IMR-90 (cell line): ENCODE measurements at regions not wholly inside any gene's neighbourhood (a gene's known extent, or its start where the extent isn't known, plus 50 kb on each side); places are given as distances from the start of the nearest gene placed in this dataset.

Experiments used
- ATAC-seq: fragments of 200-7000 bp; cut with Tn5 transposase; 2 replicates; pipeline ENCODE4 v1.9.1; 2020; ENCODE audit warnings: low read depth, mild to moderate bottlenecking, moderate library complexity
- BruUV-seq: library from RNA; stranded (reverse); fragments of 400-500 nt; replicated peaks from 2 replicates; lab custom pipeline; 2021; lab: Mats Ljungman, UMichigan
- CTCF ChIA-PET: fragments of 300-600 bp; formaldehyde crosslinking; extraction: SDS; loops from one replicate; lab custom pipeline; 2021; ENCODE audit warnings: antibody characterized with exemption; lab: Yijun Ruan, JAX
- POLR2A ChIA-PET: fragments of 300-600 bp; sonication (Branson Sonifier 250); formaldehyde crosslinking; loops from one replicate; lab custom pipeline; 2022; ENCODE audit warnings: antibody characterized with exemption; ENCODE audit not compliant: unreplicated experiment; lab: Charles Lee
- DNase-seq: peaks from one replicate; pipeline ENCODE4 v3.0.0; 2013
- H2AFZ ChIP-seq: replicated peaks from 2 replicates; pipeline ENCODE3; 2013; ENCODE audit warnings: low read length, mild to moderate bottlenecking; ENCODE audit not compliant: poor library complexity
- H2AK5ac ChIP-seq: 2 replicates; pipeline ENCODE4 v1.6.1; 2013; ENCODE audit warnings: low read depth, low read length, inconsistent platforms
- H2AK9ac ChIP-seq: replicated peaks from 2 replicates; pipeline ENCODE3; 2013; ENCODE audit warnings: mild to moderate bottlenecking, low read depth, low read length, moderate library complexity; ENCODE audit not compliant: poor library complexity
- H2BK120ac ChIP-seq: 2 replicates; pipeline ENCODE4 v1.6.1; 2013; ENCODE audit warnings: low read depth, low read length, inconsistent platforms
- H2BK15ac ChIP-seq: 3 replicates; pipeline ENCODE4 v1.6.1; 2013; ENCODE audit warnings: low read depth, low read length, inconsistent platforms
- H2BK20ac ChIP-seq: 2 replicates; pipeline ENCODE4 v1.6.1; 2013; ENCODE audit warnings: low read depth, mild to moderate bottlenecking, inconsistent platforms, low read length, moderate library complexity
- H2BK5ac ChIP-seq: 2 replicates; pipeline ENCODE4 v1.6.1; 2013; ENCODE audit warnings: mild to moderate bottlenecking, low read depth, low read length, inconsistent platforms; ENCODE audit not compliant: poor library complexity, severe bottlenecking
- H3K14ac ChIP-seq: replicated peaks from 2 replicates; pipeline ENCODE4 v1.6.1; 2013; ENCODE audit warnings: low read depth, low read length, inconsistent platforms
- H3K18ac ChIP-seq: 2 replicates; pipeline ENCODE4 v1.6.1; 2013; ENCODE audit warnings: low read depth, low read length, control low read depth
- H3K23ac ChIP-seq: 2 replicates; pipeline ENCODE4 v1.6.1; 2013; ENCODE audit warnings: low read depth, low read length, inconsistent platforms
- H3K27ac ChIP-seq: 2 replicates; pipeline ENCODE4 v1.5.1; 2013; ENCODE audit warnings: mild to moderate bottlenecking, control low read depth, low read length; ENCODE audit not compliant: insufficient read depth
- H3K27me3 ChIP-seq: 2 replicates; pipeline ENCODE4 v1.6.1; 2013; ENCODE audit warnings: low read length; ENCODE audit not compliant: control insufficient read depth, insufficient read depth
- H3K36me3 ChIP-seq: 2 replicates; pipeline ENCODE4 v1.6.1; 2013; ENCODE audit warnings: low read length, mixed read lengths; ENCODE audit not compliant: control insufficient read depth, insufficient read depth
- H3K4ac ChIP-seq: 2 replicates; pipeline ENCODE4 v1.6.1; 2013; ENCODE audit warnings: low read depth, low read length, inconsistent platforms
- H3K4me1 ChIP-seq: 2 replicates; pipeline ENCODE4 v1.6.1; 2013; ENCODE audit warnings: low read length, mixed read lengths; ENCODE audit not compliant: control insufficient read depth, insufficient read depth
- H3K4me2 ChIP-seq: 2 replicates; pipeline ENCODE4 v1.6.1; 2013; ENCODE audit warnings: low read depth, mild to moderate bottlenecking, control low read depth, low read length, moderate library complexity
- H3K4me3 ChIP-seq: 2 replicates; pipeline ENCODE4 v1.5.1; 2013; ENCODE audit warnings: low read depth, mild to moderate bottlenecking, control low read depth, low read length, moderate library complexity; ENCODE audit not compliant: insufficient read depth
- H3K56ac ChIP-seq: 2 replicates; pipeline ENCODE4 v1.6.1; 2013; ENCODE audit warnings: low read length, inconsistent platforms; ENCODE audit not compliant: insufficient read depth; ENCODE audit errors: extremely low read depth
- H3K79me1 ChIP-seq, 2 experiments: 2 replicates each; pipeline ENCODE4 v1.6.1; 2013; ENCODE audit warnings: low read length in 2 of 2, inconsistent platforms in 1 of 2, low read depth in 1 of 2
- H3K9ac ChIP-seq: 2 replicates; pipeline ENCODE4 v1.6.1; 2013; ENCODE audit warnings: low read depth, low read length, control low read depth
- H3K9me1 ChIP-seq: 2 replicates; pipeline ENCODE4 v1.6.1; 2013; ENCODE audit warnings: low read length, inconsistent platforms; ENCODE audit not compliant: insufficient read depth
- H3K9me3 ChIP-seq: 2 replicates; pipeline ENCODE4 v1.6.1; 2013; ENCODE audit warnings: low read length; ENCODE audit not compliant: control insufficient read depth, insufficient read depth
- H4K20me1 ChIP-seq: 2 replicates; pipeline ENCODE4 v1.6.1; 2013; ENCODE audit warnings: low read length, inconsistent platforms; ENCODE audit not compliant: insufficient read depth
- H4K5ac ChIP-seq: 2 replicates; pipeline ENCODE4 v1.6.1; 2013; ENCODE audit warnings: mild to moderate bottlenecking, low read depth, low read length, control low read depth
- H4K8ac ChIP-seq, 2 experiments: 2 replicates each; pipeline ENCODE4 v1.6.1; 2013; ENCODE audit warnings: low read depth in 2 of 2, low read length in 2 of 2, control low read depth in 1 of 2, inconsistent platforms in 1 of 2
- H4K91ac ChIP-seq: 2 replicates; pipeline ENCODE4 v1.6.1; 2013; ENCODE audit warnings: low read depth, low read length, inconsistent platforms; ENCODE audit not compliant: insufficient read depth
- BHLHE40 ChIP-seq: fragments of 150-350 bp; IDR thresholded peaks from 2 replicates; pipeline ENCODE4 v1.6.1; 2016; ENCODE audit warnings: mild to moderate bottlenecking, low read depth, low read length
- CTCF ChIP-seq: conservative IDR thresholded peaks from 2 replicates; pipeline ENCODE4 v1.5.1; 2012; ENCODE audit warnings: mild to moderate bottlenecking, low read depth, low read length, improper control_type of control experiment
- MAZ ChIP-seq: IDR thresholded peaks from 2 replicates; pipeline ENCODE4 v1.6.1; 2012; ENCODE audit warnings: low read depth, mild to moderate bottlenecking, low read length, improper control_type of control experiment, moderate library complexity, borderline replicate concordance
- MXI1 ChIP-seq: IDR thresholded peaks from 2 replicates; pipeline ENCODE4 v1.6.1; 2012; ENCODE audit warnings: low read depth, mild to moderate bottlenecking, low read length, moderate library complexity, borderline replicate concordance
- POLR2A ChIP-seq: IDR thresholded peaks from 2 replicates; pipeline ENCODE4 v1.6.1; 2012; ENCODE audit warnings: mild to moderate bottlenecking, low read depth, low read length
- RAD21 ChIP-seq: IDR thresholded peaks from 2 replicates; pipeline ENCODE4 v1.6.1; 2012; ENCODE audit warnings: low read length, improper control_type of control experiment
- RCOR1 ChIP-seq: IDR thresholded peaks from 2 replicates; pipeline ENCODE4 v1.6.1; 2012; ENCODE audit warnings: mild to moderate bottlenecking, low read length, improper control_type of control experiment; ENCODE audit not compliant: insufficient replicate concordance
- RFX5 ChIP-seq: IDR thresholded peaks from 2 replicates; pipeline ENCODE4 v1.8.0; 2012; ENCODE audit warnings: low read depth, mild to moderate bottlenecking, low read length, moderate library complexity
- WGBS, 2 experiments: methylation state at CpG; one replicate each; pipeline versions ENCODE4 v1.1.5 to v1.1.7; 2013; ENCODE audit warnings: missing lambda C conversion rate in 2 of 2; ENCODE audit not compliant: insufficient read length in 1 of 2; ENCODE audit errors: extremely low coverage in 2 of 2; 5-methylcytosine and 5-hydroxymethylcytosine counted together
- dilution Hi-C: fragments of 300-500 bp; cut with HindIII; formaldehyde crosslinking; loops from one replicate; pipeline ENCODE4 v1.14.3; 2018; ENCODE audit warnings: low sequenced_read_pairs; ENCODE audit not compliant: unreplicated experiment
- in situ Hi-C: fragments of 300-500 bp; cut with MboI; formaldehyde crosslinking; loops from 3 replicates; pipeline ENCODE4 v1.14.3; 2019; ENCODE audit warnings: low sequenced_read_pairs, inconsistent platforms, mixed read lengths
- intact Hi-C: fragments of 100-400 bp; cut with micrococcal nuclease; formaldehyde crosslinking; loops from 2 replicates; pipeline ENCODE4 v1.10.0; 2022
- TF ChIP-seq, protein P1 (sequence below): fragments of 150-350 bp; IDR thresholded peaks from 2 replicates; pipeline ENCODE4 v1.6.1; 2017; ENCODE audit warnings: mild to moderate bottlenecking, antibody characterized with exemption, low read length, low read depth

- POLR2A ChIA-PET = no interaction called here
- H4K8ac ChIP-seq = no peak overlapping the region
- H2BK15ac ChIP-seq = no peak overlapping the region
- in situ Hi-C loops (no loop called here), dilution Hi-C loops (no loop called here), intact Hi-C loops (no loop called here)
- H3K27me3 ChIP-seq = no peaks in the 10 kb centered on the region
- H3K56ac ChIP-seq = no peak overlapping the region
- no peak overlapping the region for H2AFZ ChIP-seq
- 29% methylated on average over 1 of the region's 6 CpGs; no CpG with 5 or more reads in 1 of the 2 experiments for WGBS, 2 experiments
- no peak overlapping the region for H3K14ac ChIP-seq
- no TSS peak for BruUV-seq
- no peak overlapping the region for H2BK20ac ChIP-seq
- no peak overlapping the region for H2AK9ac ChIP-seq
- TF ChIP-seq MAZ = no peak
- TF ChIP-seq, protein P1, sequence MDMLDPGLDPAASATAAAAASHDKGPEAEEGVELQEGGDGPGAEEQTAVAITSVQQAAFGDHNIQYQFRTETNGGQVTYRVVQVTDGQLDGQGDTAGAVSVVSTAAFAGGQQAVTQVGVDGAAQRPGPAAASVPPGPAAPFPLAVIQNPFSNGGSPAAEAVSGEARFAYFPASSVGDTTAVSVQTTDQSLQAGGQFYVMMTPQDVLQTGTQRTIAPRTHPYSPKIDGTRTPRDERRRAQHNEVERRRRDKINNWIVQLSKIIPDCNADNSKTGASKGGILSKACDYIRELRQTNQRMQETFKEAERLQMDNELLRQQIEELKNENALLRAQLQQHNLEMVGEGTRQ = no peak
- no peak for TF ChIP-seq POLR2A
- no peak for TF ChIP-seq CTCF
- TF ChIP-seq RFX5 = no peak
- TF ChIP-seq RCOR1 = no peak
- no peak for TF ChIP-seq BHLHE40
- TF ChIP-seq RAD21 = no peak
- no peak for TF ChIP-seq MXI1
- H3K79me1 ChIP-seq = no peaks in the 10 kb centered on the region
- CTCF ChIA-PET = no interaction called here
- H3K4me2 ChIP-seq = no peak overlapping the region
- H3K4ac ChIP-seq = no peak overlapping the region
- no peak overlapping the region for H2AK5ac ChIP-seq
- DNase-seq = no peak
- no peaks in the 10 kb centered on the region for H3K36me3 ChIP-seq
- H3K9me1 ChIP-seq = no peaks in the 10 kb centered on the region
- H4K5ac ChIP-seq = no peak overlapping the region
- no peak overlapping the region for H3K23ac ChIP-seq
- no peak overlapping the region for H3K9ac ChIP-seq
- no peak for ATAC-seq
- no peak overlapping the region for H2BK5ac ChIP-seq
- H3K4me3 ChIP-seq = no peak overlapping the region
- H3K27ac ChIP-seq = no peak overlapping the region
- no peak overlapping the region for H4K91ac ChIP-seq
- no peaks in the 10 kb centered on the region for H3K4me1 ChIP-seq
- H4K20me1 ChIP-seq = no peaks in the 10 kb centered on the region
- peaks cover 3% of the 10 kb centered on the region; the same call in 1 of the 2 replicates for H3K9me3 ChIP-seq
- no peak overlapping the region for H2BK120ac ChIP-seq
- no peak overlapping the region for H3K18ac ChIP-seq
Measured at GRCh38 chrX:138487866-138488265, 223.7 kb downstream of the FGF13 start.
